IMR-90 (cell line): ENCODE measurements at regions not wholly inside any gene's neighbourhood (a gene's known extent, or its start where the extent isn't known, plus 50 kb on each side); places are given as distances from the start of the nearest gene placed in this dataset.

ENCODE experiments used
- ATAC-seq: fragments of 200-7000 bp; cut with Tn5 transposase; 2 replicates; pipeline ENCODE4 v1.9.1; 2020; ENCODE audit warnings: low read depth, mild to moderate bottlenecking, moderate library complexity
- BruUV-seq: library from RNA; stranded (reverse); fragments of 400-500 nt; replicated peaks from 2 replicates; lab custom pipeline; 2021; lab: Mats Ljungman, UMichigan
- CTCF ChIA-PET: fragments of 300-600 bp; formaldehyde crosslinking; extraction: SDS; loops from one replicate; lab custom pipeline; 2021; ENCODE audit warnings: antibody characterized with exemption; lab: Yijun Ruan, JAX
- POLR2A ChIA-PET: fragments of 300-600 bp; sonication (Branson Sonifier 250); formaldehyde crosslinking; loops from one replicate; lab custom pipeline; 2022; ENCODE audit warnings: antibody characterized with exemption; ENCODE audit not compliant: unreplicated experiment; lab: Charles Lee
- DNase-seq: peaks from one replicate; pipeline ENCODE4 v3.0.0; 2013
- H2AFZ ChIP-seq: replicated peaks from 2 replicates; pipeline ENCODE3; 2013; ENCODE audit warnings: low read length, mild to moderate bottlenecking; ENCODE audit not compliant: poor library complexity
- H2AK5ac ChIP-seq: 2 replicates; pipeline ENCODE4 v1.6.1; 2013; ENCODE audit warnings: low read depth, low read length, inconsistent platforms
- H2AK9ac ChIP-seq: replicated peaks from 2 replicates; pipeline ENCODE3; 2013; ENCODE audit warnings: mild to moderate bottlenecking, low read depth, low read length, moderate library complexity; ENCODE audit not compliant: poor library complexity
- H2BK120ac ChIP-seq: 2 replicates; pipeline ENCODE4 v1.6.1; 2013; ENCODE audit warnings: low read depth, low read length, inconsistent platforms
- H2BK15ac ChIP-seq: 3 replicates; pipeline ENCODE4 v1.6.1; 2013; ENCODE audit warnings: low read depth, low read length, inconsistent platforms
- H2BK20ac ChIP-seq: 2 replicates; pipeline ENCODE4 v1.6.1; 2013; ENCODE audit warnings: low read depth, mild to moderate bottlenecking, inconsistent platforms, low read length, moderate library complexity
- H2BK5ac ChIP-seq: 2 replicates; pipeline ENCODE4 v1.6.1; 2013; ENCODE audit warnings: mild to moderate bottlenecking, low read depth, low read length, inconsistent platforms; ENCODE audit not compliant: poor library complexity, severe bottlenecking
- H3K14ac ChIP-seq: replicated peaks from 2 replicates; pipeline ENCODE4 v1.6.1; 2013; ENCODE audit warnings: low read depth, low read length, inconsistent platforms
- H3K18ac ChIP-seq: 2 replicates; pipeline ENCODE4 v1.6.1; 2013; ENCODE audit warnings: low read depth, low read length, control low read depth
- H3K23ac ChIP-seq: 2 replicates; pipeline ENCODE4 v1.6.1; 2013; ENCODE audit warnings: low read depth, low read length, inconsistent platforms
- H3K27ac ChIP-seq: 2 replicates; pipeline ENCODE4 v1.5.1; 2013; ENCODE audit warnings: mild to moderate bottlenecking, control low read depth, low read length; ENCODE audit not compliant: insufficient read depth
- H3K27me3 ChIP-seq: 2 replicates; pipeline ENCODE4 v1.6.1; 2013; ENCODE audit warnings: low read length; ENCODE audit not compliant: control insufficient read depth, insufficient read depth
- H3K36me3 ChIP-seq: 2 replicates; pipeline ENCODE4 v1.6.1; 2013; ENCODE audit warnings: low read length, mixed read lengths; ENCODE audit not compliant: control insufficient read depth, insufficient read depth
- H3K4ac ChIP-seq: 2 replicates; pipeline ENCODE4 v1.6.1; 2013; ENCODE audit warnings: low read depth, low read length, inconsistent platforms
- H3K4me1 ChIP-seq: 2 replicates; pipeline ENCODE4 v1.6.1; 2013; ENCODE audit warnings: low read length, mixed read lengths; ENCODE audit not compliant: control insufficient read depth, insufficient read depth
- H3K4me2 ChIP-seq: 2 replicates; pipeline ENCODE4 v1.6.1; 2013; ENCODE audit warnings: low read depth, mild to moderate bottlenecking, control low read depth, low read length, moderate library complexity
- H3K4me3 ChIP-seq: 2 replicates; pipeline ENCODE4 v1.5.1; 2013; ENCODE audit warnings: low read depth, mild to moderate bottlenecking, control low read depth, low read length, moderate library complexity; ENCODE audit not compliant: insufficient read depth
- H3K56ac ChIP-seq: 2 replicates; pipeline ENCODE4 v1.6.1; 2013; ENCODE audit warnings: low read length, inconsistent platforms; ENCODE audit not compliant: insufficient read depth; ENCODE audit errors: extremely low read depth
- H3K79me1 ChIP-seq, 2 experiments: 2 replicates each; pipeline ENCODE4 v1.6.1; 2013; ENCODE audit warnings: low read length in 2 of 2, inconsistent platforms in 1 of 2, low read depth in 1 of 2
- H3K9ac ChIP-seq: 2 replicates; pipeline ENCODE4 v1.6.1; 2013; ENCODE audit warnings: low read depth, low read length, control low read depth
- H3K9me1 ChIP-seq: 2 replicates; pipeline ENCODE4 v1.6.1; 2013; ENCODE audit warnings: low read length, inconsistent platforms; ENCODE audit not compliant: insufficient read depth
- H3K9me3 ChIP-seq: 2 replicates; pipeline ENCODE4 v1.6.1; 2013; ENCODE audit warnings: low read length; ENCODE audit not compliant: control insufficient read depth, insufficient read depth
- H4K20me1 ChIP-seq: 2 replicates; pipeline ENCODE4 v1.6.1; 2013; ENCODE audit warnings: low read length, inconsistent platforms; ENCODE audit not compliant: insufficient read depth
- H4K5ac ChIP-seq: 2 replicates; pipeline ENCODE4 v1.6.1; 2013; ENCODE audit warnings: mild to moderate bottlenecking, low read depth, low read length, control low read depth
- H4K8ac ChIP-seq, 2 experiments: 2 replicates each; pipeline ENCODE4 v1.6.1; 2013; ENCODE audit warnings: low read depth in 2 of 2, low read length in 2 of 2, control low read depth in 1 of 2, inconsistent platforms in 1 of 2
- H4K91ac ChIP-seq: 2 replicates; pipeline ENCODE4 v1.6.1; 2013; ENCODE audit warnings: low read depth, low read length, inconsistent platforms; ENCODE audit not compliant: insufficient read depth
- BHLHE40 ChIP-seq: fragments of 150-350 bp; IDR thresholded peaks from 2 replicates; pipeline ENCODE4 v1.6.1; 2016; ENCODE audit warnings: mild to moderate bottlenecking, low read depth, low read length
- CEBPB ChIP-seq: IDR thresholded peaks from 2 replicates; pipeline ENCODE4 v1.6.1; 2012; ENCODE audit warnings: low read depth, low read length, improper control_type of control experiment
- CHD1 ChIP-seq: IDR thresholded peaks from 2 replicates; pipeline ENCODE4 v1.6.1; 2012; ENCODE audit warnings: low read depth, low read length, improper control_type of control experiment
- FOS ChIP-seq: fragments of 150-350 bp; IDR thresholded peaks from 2 replicates; pipeline ENCODE4 v1.6.1; 2016; ENCODE audit warnings: low read depth, low read length
- MAFK ChIP-seq: IDR thresholded peaks from 2 replicates; pipeline ENCODE4 v1.6.1; 2012; ENCODE audit warnings: low read depth, low read length, improper control_type of control experiment
- MAZ ChIP-seq: IDR thresholded peaks from 2 replicates; pipeline ENCODE4 v1.6.1; 2012; ENCODE audit warnings: low read depth, mild to moderate bottlenecking, low read length, improper control_type of control experiment, moderate library complexity, borderline replicate concordance
- MXI1 ChIP-seq: IDR thresholded peaks from 2 replicates; pipeline ENCODE4 v1.6.1; 2012; ENCODE audit warnings: low read depth, mild to moderate bottlenecking, low read length, moderate library complexity, borderline replicate concordance
- NFE2L2 ChIP-seq: fragments of 150-350 bp; IDR thresholded peaks from 2 replicates; pipeline ENCODE4 v1.6.1; 2016; ENCODE audit warnings: low read depth, mild to moderate bottlenecking, low read length
- POLR2A ChIP-seq: IDR thresholded peaks from 2 replicates; pipeline ENCODE4 v1.6.1; 2012; ENCODE audit warnings: mild to moderate bottlenecking, low read depth, low read length
- RAD21 ChIP-seq: IDR thresholded peaks from 2 replicates; pipeline ENCODE4 v1.6.1; 2012; ENCODE audit warnings: low read length, improper control_type of control experiment
- RCOR1 ChIP-seq: IDR thresholded peaks from 2 replicates; pipeline ENCODE4 v1.6.1; 2012; ENCODE audit warnings: mild to moderate bottlenecking, low read length, improper control_type of control experiment; ENCODE audit not compliant: insufficient replicate concordance
- RFX5 ChIP-seq: IDR thresholded peaks from 2 replicates; pipeline ENCODE4 v1.8.0; 2012; ENCODE audit warnings: low read depth, mild to moderate bottlenecking, low read length, moderate library complexity
- SMC3 ChIP-seq: fragments of 150-350 bp; IDR thresholded peaks from 2 replicates; pipeline ENCODE4 v1.6.1; 2016; ENCODE audit warnings: low read depth, mild to moderate bottlenecking, antibody characterized with exemption, low read length, moderate library complexity
- WGBS, 2 experiments: methylation state at CpG; one replicate each; pipeline versions ENCODE4 v1.1.5 to v1.1.7; 2013; ENCODE audit warnings: missing lambda C conversion rate in 2 of 2; ENCODE audit not compliant: insufficient read length in 1 of 2; ENCODE audit errors: extremely low coverage in 2 of 2; 5-methylcytosine and 5-hydroxymethylcytosine counted together
- dilution Hi-C: fragments of 300-500 bp; cut with HindIII; formaldehyde crosslinking; loops from one replicate; pipeline ENCODE4 v1.14.3; 2018; ENCODE audit warnings: low sequenced_read_pairs; ENCODE audit not compliant: unreplicated experiment
- in situ Hi-C: fragments of 300-500 bp; cut with MboI; formaldehyde crosslinking; loops from 3 replicates; pipeline ENCODE4 v1.14.3; 2019; ENCODE audit warnings: low sequenced_read_pairs, inconsistent platforms, mixed read lengths
- intact Hi-C: fragments of 100-400 bp; cut with micrococcal nuclease; formaldehyde crosslinking; loops from 2 replicates; pipeline ENCODE4 v1.10.0; 2022
- TF ChIP-seq, protein P1 (sequence below): conservative IDR thresholded peaks from 2 replicates; pipeline ENCODE4 v1.5.1; 2012; ENCODE audit warnings: mild to moderate bottlenecking, low read depth, low read length, improper control_type of control experiment
- TF ChIP-seq, protein P2 (sequence below): fragments of 150-350 bp; IDR thresholded peaks from 2 replicates; pipeline ENCODE4 v1.6.1; 2017; ENCODE audit warnings: mild to moderate bottlenecking, antibody characterized with exemption, low read length, low read depth
- TF ChIP-seq, protein P3 (sequence below): fragments of 150-350 bp; IDR thresholded peaks from 2 replicates; pipeline ENCODE4 v1.6.1; 2016; ENCODE audit warnings: low read depth, mild to moderate bottlenecking, low read length, moderate library complexity, borderline replicate concordance

DNA sequence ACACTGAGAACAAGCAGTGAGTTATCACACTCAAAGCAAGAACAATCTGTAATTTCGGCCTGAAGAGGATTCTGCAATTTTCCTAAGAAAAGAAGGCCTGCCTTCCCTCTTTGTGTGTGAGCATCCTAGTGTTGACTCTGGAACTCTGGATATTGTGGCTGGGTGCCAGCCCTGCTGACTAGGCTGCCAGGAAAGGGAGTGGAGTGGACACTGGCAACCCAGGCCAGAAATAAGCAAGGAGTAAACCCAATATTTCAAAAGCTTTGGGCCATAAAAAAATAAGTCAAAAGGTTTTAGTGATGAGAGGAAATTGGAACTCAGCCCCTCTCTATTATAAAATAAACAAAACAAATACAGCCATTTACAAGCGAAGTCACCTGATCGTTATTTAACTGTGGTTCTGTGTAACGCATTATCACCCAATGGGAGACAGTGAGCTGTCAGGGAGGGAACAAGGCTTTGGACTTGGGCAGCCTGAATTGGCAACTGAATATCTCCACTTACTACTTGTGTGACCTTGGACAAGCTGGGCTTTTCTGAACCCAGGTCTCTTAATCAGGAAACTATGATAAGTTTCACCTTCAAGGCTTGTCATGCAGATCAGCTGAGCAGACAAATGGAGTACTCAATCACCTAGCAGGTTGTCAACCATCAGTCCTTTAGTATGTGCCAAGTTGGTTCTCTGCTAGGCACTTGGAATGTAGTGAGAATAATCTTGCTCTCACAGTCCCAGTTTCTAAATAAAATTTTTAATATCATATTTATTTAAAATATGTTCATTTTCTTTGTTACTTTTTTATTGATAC, 196.2 kb downstream of the PAX1 start:
- in situ Hi-C loops (no loop called here), dilution Hi-C loops (no loop called here), intact Hi-C loops (no loop called here)
- H4K8ac ChIP-seq: no peak overlapping the region
- H4K5ac ChIP-seq: no peak overlapping the region
- peaks cover 24% of the 10 kb centered on the region for H3K9me3 ChIP-seq
- no CpG with 5 or more reads among the region's 4 CpGs for WGBS, 2 experiments
- no peak overlapping the region for H4K91ac ChIP-seq
- no peaks in the 10 kb centered on the region for H3K27me3 ChIP-seq
- no peaks in the 10 kb centered on the region for H3K79me1 ChIP-seq
- DNase-seq (no peak), ATAC-seq (no peak)
- no peak overlapping the region for H3K4me3 ChIP-seq
- no peaks in the 10 kb centered on the region for H3K9me1 ChIP-seq
- no peak overlapping the region for H3K9ac ChIP-seq
- no peaks in the 10 kb centered on the region for H3K36me3 ChIP-seq
- no peaks in the 10 kb centered on the region for H4K20me1 ChIP-seq
- CTCF ChIA-PET: no interaction called here
- H3K56ac ChIP-seq: no peak overlapping the region
- no TSS peak for BruUV-seq
- TF ChIP-seq, protein P1, sequence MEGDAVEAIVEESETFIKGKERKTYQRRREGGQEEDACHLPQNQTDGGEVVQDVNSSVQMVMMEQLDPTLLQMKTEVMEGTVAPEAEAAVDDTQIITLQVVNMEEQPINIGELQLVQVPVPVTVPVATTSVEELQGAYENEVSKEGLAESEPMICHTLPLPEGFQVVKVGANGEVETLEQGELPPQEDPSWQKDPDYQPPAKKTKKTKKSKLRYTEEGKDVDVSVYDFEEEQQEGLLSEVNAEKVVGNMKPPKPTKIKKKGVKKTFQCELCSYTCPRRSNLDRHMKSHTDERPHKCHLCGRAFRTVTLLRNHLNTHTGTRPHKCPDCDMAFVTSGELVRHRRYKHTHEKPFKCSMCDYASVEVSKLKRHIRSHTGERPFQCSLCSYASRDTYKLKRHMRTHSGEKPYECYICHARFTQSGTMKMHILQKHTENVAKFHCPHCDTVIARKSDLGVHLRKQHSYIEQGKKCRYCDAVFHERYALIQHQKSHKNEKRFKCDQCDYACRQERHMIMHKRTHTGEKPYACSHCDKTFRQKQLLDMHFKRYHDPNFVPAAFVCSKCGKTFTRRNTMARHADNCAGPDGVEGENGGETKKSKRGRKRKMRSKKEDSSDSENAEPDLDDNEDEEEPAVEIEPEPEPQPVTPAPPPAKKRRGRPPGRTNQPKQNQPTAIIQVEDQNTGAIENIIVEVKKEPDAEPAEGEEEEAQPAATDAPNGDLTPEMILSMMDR: no peak
- TF ChIP-seq, protein P2, sequence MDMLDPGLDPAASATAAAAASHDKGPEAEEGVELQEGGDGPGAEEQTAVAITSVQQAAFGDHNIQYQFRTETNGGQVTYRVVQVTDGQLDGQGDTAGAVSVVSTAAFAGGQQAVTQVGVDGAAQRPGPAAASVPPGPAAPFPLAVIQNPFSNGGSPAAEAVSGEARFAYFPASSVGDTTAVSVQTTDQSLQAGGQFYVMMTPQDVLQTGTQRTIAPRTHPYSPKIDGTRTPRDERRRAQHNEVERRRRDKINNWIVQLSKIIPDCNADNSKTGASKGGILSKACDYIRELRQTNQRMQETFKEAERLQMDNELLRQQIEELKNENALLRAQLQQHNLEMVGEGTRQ: no peak
- TF ChIP-seq MAFK (no peak), CHD1 (no peak), POLR2A (no peak), RCOR1 (no peak), RAD21 (no peak), BHLHE40 (no peak), CEBPB (no peak), FOS (no peak), NFE2L2 (no peak), SMC3 (no peak), RFX5 (no peak), MAZ (no peak), MXI1 (no peak)
- TF ChIP-seq, protein P3, sequence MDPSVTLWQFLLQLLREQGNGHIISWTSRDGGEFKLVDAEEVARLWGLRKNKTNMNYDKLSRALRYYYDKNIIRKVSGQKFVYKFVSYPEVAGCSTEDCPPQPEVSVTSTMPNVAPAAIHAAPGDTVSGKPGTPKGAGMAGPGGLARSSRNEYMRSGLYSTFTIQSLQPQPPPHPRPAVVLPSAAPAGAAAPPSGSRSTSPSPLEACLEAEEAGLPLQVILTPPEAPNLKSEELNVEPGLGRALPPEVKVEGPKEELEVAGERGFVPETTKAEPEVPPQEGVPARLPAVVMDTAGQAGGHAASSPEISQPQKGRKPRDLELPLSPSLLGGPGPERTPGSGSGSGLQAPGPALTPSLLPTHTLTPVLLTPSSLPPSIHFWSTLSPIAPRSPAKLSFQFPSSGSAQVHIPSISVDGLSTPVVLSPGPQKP: no peak
- no peak overlapping the region for H3K27ac ChIP-seq
- H2BK5ac ChIP-seq: no peak overlapping the region
- no peak overlapping the region for H3K18ac ChIP-seq
- no peak overlapping the region for H3K14ac ChIP-seq
- H2AK5ac ChIP-seq: no peak overlapping the region
- POLR2A ChIA-PET: no interaction called here
- H3K4ac ChIP-seq: no peak overlapping the region
- H2BK15ac ChIP-seq: no peak overlapping the region
- H2BK120ac ChIP-seq: no peak overlapping the region
- no peaks in the 10 kb centered on the region for H3K4me1 ChIP-seq
- H2AK9ac ChIP-seq: no peak overlapping the region
- no peak overlapping the region for H3K4me2 ChIP-seq
- no peak overlapping the region for H2BK20ac ChIP-seq
- no peak overlapping the region for H3K23ac ChIP-seq
- no peak overlapping the region for H2AFZ ChIP-seq
